ENCODE measurements at regions not wholly inside any gene's neighbourhood (a gene's known extent, or its start where the extent isn't known, plus 50 kb on each side); places are given as distances from the start of the nearest gene placed in this dataset.
"Not testable (repeated sequence)": the region's sequence is repeated elsewhere in the genome, so short reads cannot be mapped to it uniquely, and the experiment has no call there.

DNA sequence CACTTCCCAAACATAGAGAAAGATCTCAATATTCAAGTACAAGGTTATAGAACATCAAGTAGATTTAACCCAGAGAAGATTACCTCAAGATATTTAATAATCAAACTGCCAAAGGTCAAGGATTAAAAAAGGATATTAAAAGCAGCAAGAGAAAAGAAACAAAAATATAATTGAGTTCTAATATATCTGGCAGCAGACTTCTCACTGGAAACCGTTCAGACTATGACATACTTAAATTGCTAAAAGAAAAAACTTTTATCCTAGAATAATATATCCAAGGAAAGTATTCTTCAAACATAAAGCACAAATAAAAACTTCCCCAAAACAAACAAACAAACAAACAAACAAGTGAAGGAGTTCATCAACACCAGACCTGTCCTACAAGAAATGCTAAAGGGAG is 92.4 kb downstream of the FSCB start:
- no peaks in the 10 kb centered on the region for H3K36me3 ChIP-seq (replicated peaks)
- no peaks in the 10 kb centered on the region for H3K27me3 ChIP-seq (ENCODE audit: low read depth)
- no peaks in the 10 kb centered on the region for H3K9me3 ChIP-seq
- in situ Hi-C loops (cut with MboI; ENCODE audit: low sequenced_read_pairs): no loop called here
- no peak for DNase-seq (ENCODE audit: low spot score in 2 of 2)
- peaks cover 2% of the 10 kb centered on the region; the same call in 1 of the 2 replicates for H3K4me1 ChIP-seq
- H3K4me3 ChIP-seq: no peak overlapping the region

DNA sequence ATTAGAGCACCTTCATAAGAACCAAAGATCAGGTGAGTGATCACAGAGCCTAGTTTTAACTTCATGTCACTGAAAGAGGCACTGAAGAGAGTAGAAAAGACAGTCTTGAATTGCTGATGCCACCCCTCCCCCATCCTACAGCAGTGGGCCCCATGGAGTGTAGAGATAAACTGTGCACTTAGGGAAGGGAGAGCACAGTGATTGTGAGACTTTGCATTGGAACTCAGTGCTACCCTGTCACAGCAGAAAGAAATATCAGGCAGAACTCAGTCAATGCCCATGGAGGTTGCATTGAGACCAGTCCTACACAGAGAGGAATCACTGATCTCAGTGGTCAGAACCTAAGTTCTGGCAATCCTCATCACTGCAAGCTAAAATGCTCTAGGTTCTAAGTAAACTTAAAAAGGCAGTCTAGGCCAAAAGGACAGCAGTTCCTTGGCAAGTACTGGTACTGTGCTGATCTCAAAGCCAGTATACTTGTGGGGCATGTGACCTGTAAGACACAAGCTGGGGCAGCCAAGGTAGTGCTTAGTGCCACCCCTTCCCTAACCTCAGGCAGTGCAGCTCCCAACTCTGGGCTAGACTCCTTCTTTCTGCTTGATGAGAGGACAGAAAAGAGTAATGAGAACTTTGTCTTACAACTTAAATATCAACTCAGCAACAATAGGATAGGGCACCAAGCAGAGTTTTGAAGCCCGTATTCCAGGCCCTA is 94.1 kb downstream of the FSCB start:
- Histone ChIP-seq H3K27me3 (ENCODE audit: low read depth) (no peaks in the 10 kb centered on the region), H3K4me1 (peaks cover 2% of the 10 kb centered on the region; the same call in 1 of the 2 replicates), H3K9me3 (no peaks in the 10 kb centered on the region), H3K36me3 (replicated peaks) (no peaks in the 10 kb centered on the region), H3K4me3 (no peak overlapping the region)
- DNase-seq (ENCODE audit: low spot score in 2 of 2): no peak
- in situ Hi-C loops (cut with MboI; ENCODE audit: low sequenced_read_pairs): no loop called here

DNA sequence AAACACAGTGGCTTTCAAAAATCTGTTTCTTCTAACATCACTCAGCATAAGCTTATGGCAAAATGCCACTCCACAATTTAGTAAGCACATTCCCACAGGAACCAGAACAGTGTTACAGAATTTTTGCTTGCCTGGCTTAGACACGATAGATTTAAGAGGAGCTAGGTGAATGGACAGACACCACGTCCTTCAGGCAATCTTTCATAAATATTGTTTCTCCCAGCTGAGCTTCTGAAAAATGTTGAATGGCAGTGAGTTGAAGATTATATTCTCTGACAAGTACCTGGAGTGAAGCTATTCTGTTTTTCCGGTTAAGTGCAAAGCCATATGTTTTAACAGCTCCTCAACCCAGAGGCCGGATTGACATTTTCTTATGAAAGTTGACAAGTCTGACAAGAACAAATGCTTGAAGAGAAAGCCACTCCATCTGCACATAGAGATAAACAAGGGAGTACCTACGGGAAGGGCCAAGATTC is 102.0 kb downstream of the FSCB start:
- peaks cover 3% of the 10 kb centered on the region; the same call in 1 of the 2 replicates for H3K4me1 ChIP-seq
- in situ Hi-C loops (cut with MboI; ENCODE audit: low sequenced_read_pairs): no loop called here

DNA sequence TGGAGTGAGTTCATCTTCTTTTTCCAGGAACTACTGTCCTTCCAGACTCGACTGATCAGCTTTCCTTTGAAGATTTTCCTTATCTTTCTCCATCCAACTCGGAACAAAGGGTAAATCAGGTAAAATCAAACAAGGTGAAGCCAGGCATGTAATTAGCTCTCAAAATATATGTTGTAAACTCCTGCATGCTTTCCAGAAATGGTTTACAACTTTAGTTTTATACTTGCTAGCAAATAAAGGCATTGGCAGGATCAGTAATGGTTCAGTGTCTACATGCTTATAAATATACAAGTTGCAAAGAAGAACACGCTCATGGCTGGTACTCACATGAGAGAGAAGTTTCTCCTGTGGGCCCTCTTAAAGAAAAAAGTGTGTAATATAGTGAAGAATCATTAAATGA is 102.5 kb downstream of the FSCB start:
- in situ Hi-C loops (cut with MboI; ENCODE audit: low sequenced_read_pairs): no loop called here
- no peak for DNase-seq (ENCODE audit: low spot score in 2 of 2)
- peaks cover 3% of the 10 kb centered on the region; the same call in 1 of the 2 replicates for H3K4me1 ChIP-seq
- H3K36me3 ChIP-seq (replicated peaks): no peaks in the 10 kb centered on the region
- no peaks in the 10 kb centered on the region for H3K9me3 ChIP-seq
- H3K4me3 ChIP-seq: no peak overlapping the region
- H3K27me3 ChIP-seq (ENCODE audit: low read depth): no peaks in the 10 kb centered on the region

More for the DNA sequence above, 102.0 kb downstream of the FSCB start:
- DNase-seq (ENCODE audit: low spot score in 2 of 2): no peak
- no peaks in the 10 kb centered on the region for H3K36me3 ChIP-seq (replicated peaks)
- no peaks in the 10 kb centered on the region for H3K9me3 ChIP-seq
- no peak overlapping the region for H3K4me3 ChIP-seq
- no peaks in the 10 kb centered on the region for H3K27me3 ChIP-seq (ENCODE audit: low read depth)

DNA sequence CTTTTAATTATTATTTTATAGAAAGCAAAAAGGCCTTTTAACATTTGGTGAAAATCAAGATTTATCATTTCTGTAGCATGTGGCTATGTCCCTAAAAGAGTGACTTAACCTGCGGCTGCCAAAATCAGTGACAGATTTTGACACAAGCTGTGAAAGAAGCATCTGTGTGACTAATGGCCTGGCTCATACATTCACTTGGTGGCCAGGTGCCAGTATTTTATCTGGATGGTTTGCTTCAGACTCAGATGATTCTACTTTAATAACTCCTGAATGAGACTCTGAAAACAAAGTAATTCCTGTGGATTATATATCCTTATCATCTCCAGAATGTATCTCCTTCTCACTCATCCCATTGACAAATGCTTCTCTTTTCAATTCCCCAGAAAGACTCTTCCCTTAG is 103.0 kb downstream of the FSCB start:
- Histone ChIP-seq H3K4me1 (peaks cover 3% of the 10 kb centered on the region; the same call in 1 of the 2 replicates), H3K9me3 (no peaks in the 10 kb centered on the region), H3K36me3 (replicated peaks) (no peaks in the 10 kb centered on the region), H3K27me3 (ENCODE audit: low read depth) (no peaks in the 10 kb centered on the region), H3K4me3 (no peak overlapping the region)
- DNase-seq (ENCODE audit: low spot score in 2 of 2): no peak
- in situ Hi-C loops (cut with MboI; ENCODE audit: low sequenced_read_pairs): no loop called here

DNA sequence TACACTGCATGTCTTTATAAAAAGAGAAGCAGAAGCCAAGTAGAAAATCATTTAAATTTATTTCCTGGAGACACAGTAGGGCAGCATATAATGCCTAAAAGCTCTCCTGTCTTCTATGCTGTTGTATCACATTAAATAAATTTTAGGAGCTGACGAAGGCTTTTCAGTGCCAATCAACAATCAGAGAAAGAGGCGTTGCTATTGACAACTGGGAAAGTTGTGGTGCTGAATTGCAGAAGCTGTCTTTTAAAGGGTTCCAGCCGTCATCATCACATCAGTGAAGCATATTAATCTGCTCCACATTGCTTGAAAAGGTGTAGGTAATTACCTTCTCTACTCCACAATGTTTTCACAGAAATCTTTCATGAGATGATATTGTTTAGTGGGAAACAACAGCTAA is 103.9 kb downstream of the FSCB start:
- H3K4me3 ChIP-seq: no peak overlapping the region
- H3K27me3 ChIP-seq (ENCODE audit: low read depth): no peaks in the 10 kb centered on the region
- DNase-seq (ENCODE audit: low spot score in 2 of 2): no peak
- H3K36me3 ChIP-seq (replicated peaks): no peaks in the 10 kb centered on the region
- H3K4me1 ChIP-seq: peaks cover 3% of the 10 kb centered on the region; the same call in 1 of the 2 replicates
- H3K9me3 ChIP-seq: no peaks in the 10 kb centered on the region
- in situ Hi-C loops (cut with MboI; ENCODE audit: low sequenced_read_pairs): no loop called here

DNA sequence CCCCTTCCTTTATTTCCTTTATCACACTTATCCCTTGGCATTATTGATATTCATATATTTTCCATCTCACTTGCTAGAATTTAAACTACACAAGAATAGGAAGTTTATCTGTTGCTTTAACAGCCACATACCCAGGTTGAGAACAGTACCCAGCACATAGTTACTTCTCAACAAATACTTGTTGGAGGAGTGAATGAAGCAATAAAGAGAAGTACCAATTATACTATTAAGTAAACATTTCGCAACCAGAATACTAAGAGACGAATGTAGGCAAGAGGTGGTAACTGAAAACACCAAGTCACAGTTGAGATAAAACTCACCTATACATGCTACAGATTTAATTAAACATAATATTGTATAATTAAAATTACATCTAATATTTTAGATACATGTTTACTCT is 110.9 kb downstream of the FSCB start:
- Histone ChIP-seq H3K27me3 (ENCODE audit: low read depth) (no peaks in the 10 kb centered on the region), H3K9me3 (no peaks in the 10 kb centered on the region), H3K36me3 (replicated peaks) (no peaks in the 10 kb centered on the region), H3K4me3 (no peak overlapping the region), H3K4me1 (no peaks in the 10 kb centered on the region)
- no peak for DNase-seq (ENCODE audit: low spot score in 2 of 2)
- in situ Hi-C loops (cut with MboI; ENCODE audit: low sequenced_read_pairs): no loop called here

DNA sequence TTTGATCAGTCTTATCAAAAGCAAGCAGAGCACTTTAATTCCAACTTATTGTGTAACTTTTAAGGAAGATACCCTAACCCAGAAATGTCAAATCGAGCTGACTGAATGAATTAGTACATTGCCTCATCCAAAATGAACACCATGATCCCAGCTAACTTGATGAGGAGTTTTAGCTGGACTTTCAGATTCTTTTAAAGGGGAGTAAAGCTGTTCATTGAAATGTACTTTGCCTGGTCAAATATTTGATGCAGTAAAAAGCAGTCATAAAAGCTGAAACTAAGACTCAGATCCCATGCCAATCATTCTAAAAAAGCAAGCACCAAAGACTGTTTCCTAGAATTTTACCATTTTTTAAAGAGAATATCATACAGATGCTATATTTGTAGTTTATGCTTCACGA is 114.1 kb downstream of the FSCB start:
- in situ Hi-C loops (cut with MboI; ENCODE audit: low sequenced_read_pairs): no loop called here

DNA sequence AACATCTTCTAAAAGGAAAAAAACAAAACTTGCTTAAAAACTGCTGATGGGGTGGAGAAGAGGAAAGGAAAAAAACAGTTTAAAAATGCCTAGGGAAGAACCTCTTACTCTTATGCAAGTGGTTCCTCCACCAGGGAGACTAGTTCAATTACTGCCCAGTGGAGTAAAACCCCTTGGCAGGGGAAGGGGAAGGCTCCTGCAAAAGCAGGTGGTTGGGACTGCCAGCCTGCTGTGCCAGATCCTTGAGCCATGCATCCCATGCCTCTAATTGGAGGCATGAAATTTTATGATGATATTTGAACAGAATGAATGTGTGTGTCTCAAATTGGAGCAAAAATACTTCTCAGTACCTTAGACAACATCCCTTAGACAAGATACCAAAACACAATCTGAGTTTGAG is 118.8 kb downstream of the FSCB start:
- no peaks in the 10 kb centered on the region for H3K36me3 ChIP-seq (replicated peaks)
- no peaks in the 10 kb centered on the region for H3K9me3 ChIP-seq
- no peaks in the 10 kb centered on the region for H3K27me3 ChIP-seq (ENCODE audit: low read depth)
- in situ Hi-C loops (cut with MboI; ENCODE audit: low sequenced_read_pairs): no loop called here
- H3K4me3 ChIP-seq: no peak overlapping the region
- no peak for DNase-seq (ENCODE audit: low spot score in 2 of 2)
- no peaks in the 10 kb centered on the region for H3K4me1 ChIP-seq

More for the DNA sequence above, 114.1 kb downstream of the FSCB start:
- no peaks in the 10 kb centered on the region for H3K27me3 ChIP-seq (ENCODE audit: low read depth)
- DNase-seq (ENCODE audit: low spot score in 2 of 2): no peak
- H3K9me3 ChIP-seq: no peaks in the 10 kb centered on the region
- H3K36me3 ChIP-seq (replicated peaks): no peaks in the 10 kb centered on the region
- no peaks in the 10 kb centered on the region for H3K4me1 ChIP-seq
- H3K4me3 ChIP-seq: no peak overlapping the region

DNA sequence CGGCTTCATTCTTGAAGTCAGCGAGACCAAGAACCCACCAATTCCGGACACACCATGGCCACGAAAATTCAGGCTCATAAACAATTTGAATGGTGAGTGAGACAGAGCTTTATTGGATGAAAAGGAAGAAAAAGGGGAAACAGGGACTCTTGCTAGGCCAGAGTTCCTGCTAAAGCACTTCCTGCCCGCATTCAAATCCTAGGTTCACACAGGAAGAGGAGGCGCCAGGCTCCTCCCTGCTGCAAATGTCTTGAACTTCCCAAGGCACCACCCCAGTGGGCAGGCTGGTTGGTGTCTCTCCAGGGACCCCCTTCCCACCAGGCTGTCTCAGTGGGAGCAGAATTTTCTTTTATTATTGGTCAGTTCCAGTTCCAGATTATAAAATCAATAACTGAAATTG is 121.2 kb downstream of the FSCB start:
- no peak for DNase-seq (ENCODE audit: low spot score in 2 of 2)
- Histone ChIP-seq H3K27me3 (ENCODE audit: low read depth) (no peaks in the 10 kb centered on the region), H3K4me3 (no peak overlapping the region), H3K36me3 (replicated peaks) (no peaks in the 10 kb centered on the region), H3K4me1 (no peaks in the 10 kb centered on the region), H3K9me3 (no peaks in the 10 kb centered on the region)
- in situ Hi-C loops (cut with MboI; ENCODE audit: low sequenced_read_pairs): no loop called here

DNA sequence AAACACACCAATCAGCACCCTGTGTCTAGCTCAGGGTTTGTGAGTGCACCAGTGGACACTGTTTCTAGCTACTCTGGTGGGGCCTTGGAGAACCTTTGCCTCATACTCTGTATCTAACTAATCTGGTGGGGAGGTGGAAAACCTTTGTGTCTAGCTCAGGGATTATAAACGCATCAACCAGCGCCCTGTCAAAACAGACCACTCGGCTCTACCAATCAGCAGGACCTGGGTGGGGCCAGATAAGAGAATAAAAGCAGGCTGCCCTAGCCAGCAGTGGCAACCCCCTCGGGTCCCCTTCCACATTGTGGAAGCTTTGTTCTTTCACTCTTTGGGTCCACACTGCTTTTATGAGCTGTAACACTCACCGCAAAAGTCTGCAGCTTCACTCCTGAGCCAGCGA is 121.8 kb downstream of the FSCB start:
- in situ Hi-C loops (cut with MboI; ENCODE audit: low sequenced_read_pairs); DNase-seq (ENCODE audit: low spot score in 2 of 2); H3K4me1 ChIP-seq; H3K27me3 ChIP-seq (ENCODE audit: low read depth); H3K9me3 ChIP-seq; H3K36me3 ChIP-seq (replicated peaks); H3K4me3 ChIP-seq: not testable (repeated sequence)

DNA sequence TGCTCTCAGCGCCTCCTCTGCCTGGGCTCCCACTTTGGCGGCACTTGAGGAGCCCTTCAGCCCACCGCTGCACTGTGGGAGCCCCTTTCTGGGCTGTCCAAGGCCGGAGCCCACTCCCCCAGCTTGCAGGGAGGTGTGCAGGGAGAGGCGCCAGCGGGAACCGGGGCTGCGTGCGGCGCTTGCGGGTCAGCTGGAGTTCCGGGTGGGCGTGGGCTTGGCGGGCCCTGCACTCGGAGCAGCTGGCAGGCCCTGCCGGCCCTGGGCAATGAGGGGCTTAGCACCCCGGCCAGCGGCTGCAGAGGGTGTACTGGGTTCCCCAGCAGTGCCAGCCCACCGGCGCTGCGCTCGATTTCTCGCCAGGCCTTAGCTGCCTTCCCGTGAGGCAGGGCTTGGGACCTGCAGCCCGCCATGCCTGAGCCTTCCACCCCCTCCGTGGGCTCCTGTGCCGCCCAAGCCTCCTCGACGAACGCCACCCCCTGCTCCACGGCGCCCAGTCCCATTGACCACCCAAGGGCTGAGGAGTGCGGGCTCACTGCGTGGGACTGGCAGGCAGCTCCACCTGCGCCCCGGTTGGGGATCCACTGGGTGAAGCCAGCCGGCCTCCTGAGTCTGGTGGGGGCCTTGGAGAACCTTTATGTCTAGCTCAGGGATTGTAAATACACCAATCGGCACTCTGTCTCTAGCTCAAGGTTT is 122.3 kb downstream of the FSCB start:
- DNase-seq (ENCODE audit: low spot score in 2 of 2); H3K9me3 ChIP-seq; H3K36me3 ChIP-seq (replicated peaks); H3K4me3 ChIP-seq; H3K4me1 ChIP-seq; in situ Hi-C loops (cut with MboI; ENCODE audit: low sequenced_read_pairs); H3K27me3 ChIP-seq (ENCODE audit: low read depth): not testable (repeated sequence)

DNA sequence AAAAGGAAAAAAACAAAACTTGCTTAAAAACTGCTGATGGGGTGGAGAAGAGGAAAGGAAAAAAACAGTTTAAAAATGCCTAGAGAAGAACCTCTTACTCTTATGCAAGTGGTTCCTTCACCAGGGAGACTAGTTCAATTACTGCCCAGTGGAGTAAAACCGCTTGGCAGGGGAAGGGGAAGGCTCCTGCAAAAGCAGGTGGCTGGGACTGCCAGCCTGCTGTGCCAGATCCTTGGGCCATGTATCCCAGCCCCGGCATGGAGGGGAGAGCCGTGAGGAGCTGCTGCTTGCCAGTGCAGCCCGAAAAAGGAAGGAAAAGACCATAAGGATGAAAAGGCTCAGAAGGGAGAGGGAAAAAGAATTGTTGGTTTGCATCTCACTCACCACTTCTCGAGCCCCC is 123.0 kb downstream of the FSCB start:
- in situ Hi-C loops (cut with MboI; ENCODE audit: low sequenced_read_pairs): no loop called here
- no peak overlapping the region for H3K4me3 ChIP-seq
- no peaks in the 10 kb centered on the region for H3K36me3 ChIP-seq (replicated peaks)

DNA sequence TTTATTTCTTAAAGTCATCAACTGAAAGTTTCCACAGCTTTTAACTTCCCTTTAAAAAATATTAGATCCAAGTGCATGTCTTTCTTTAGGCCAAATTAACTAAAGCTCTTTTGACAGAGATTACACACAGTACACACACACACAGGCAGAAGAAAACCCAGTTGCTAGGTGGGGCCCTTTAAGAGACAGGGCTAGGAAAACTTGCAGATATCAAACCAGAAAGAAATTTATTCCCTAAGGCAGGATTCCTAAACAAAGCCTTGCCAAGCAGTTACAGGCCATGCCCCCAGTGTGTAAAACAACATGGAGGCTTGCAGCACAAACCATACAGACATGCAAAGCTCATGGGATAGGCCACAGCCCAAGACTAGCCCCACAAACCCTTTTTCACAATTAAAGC is 123.4 kb downstream of the FSCB start:
- in situ Hi-C loops (cut with MboI; ENCODE audit: low sequenced_read_pairs): no loop called here
- no peaks in the 10 kb centered on the region for H3K4me1 ChIP-seq
- no peak for DNase-seq (ENCODE audit: low spot score in 2 of 2)

More for the DNA sequence above, 123.0 kb downstream of the FSCB start:
- Histone ChIP-seq H3K9me3 (no peaks in the 10 kb centered on the region), H3K4me1 (no peaks in the 10 kb centered on the region), H3K27me3 (ENCODE audit: low read depth) (no peaks in the 10 kb centered on the region)
- DNase-seq (ENCODE audit: low spot score in 2 of 2): no peak

More for the DNA sequence above, 123.4 kb downstream of the FSCB start:
- H3K9me3 ChIP-seq: no peaks in the 10 kb centered on the region
- no peaks in the 10 kb centered on the region for H3K27me3 ChIP-seq (ENCODE audit: low read depth)
- no peaks in the 10 kb centered on the region for H3K36me3 ChIP-seq (replicated peaks)
- no peak overlapping the region for H3K4me3 ChIP-seq

All from HAP-1 (cell line).